ENCODE measurements at regions not wholly inside any gene's neighbourhood (a gene's known extent, or its start where the extent isn't known, plus 50 kb on each side); places are given as distances from the start of the nearest gene placed in this dataset.

GRCh38 chr20:21862259-21862946 lies 156.9 kb downstream of the PAX1 start:
- DNase-seq (ENCODE audit: extremely low read depth in 1 of 11, low read depth in 9 of 11, low spot score in 4 of 11), result peak in 2 of 11 donors; percentile 7 to 18

GRCh38 chr20:21840991-21841390 lies 135.5 kb downstream of the PAX1 start:
- no peak for DNase-seq (ENCODE audit: extremely low read depth in 1 of 11, low read depth in 9 of 11, low spot score in 4 of 11)

- no peak for DNase-seq (ENCODE audit: extremely low read depth in 1 of 11, low read depth in 9 of 11, low spot score in 4 of 11)
Observed at GRCh38 chr20:21839982-21840381, 134.5 kb downstream of the PAX1 start.

GRCh38 chr20:21836346-21836745 lies 130.9 kb downstream of the PAX1 start:
- DNase-seq (ENCODE audit: extremely low read depth in 1 of 11, low read depth in 9 of 11, low spot score in 4 of 11), result no peak

- DNase-seq (ENCODE audit: extremely low read depth in 1 of 11, low read depth in 9 of 11, low spot score in 4 of 11), result no peak
Observed at GRCh38 chr20:21835042-21835441, 129.6 kb downstream of the PAX1 start.

GRCh38 chr20:21832442-21833385 lies 127.2 kb downstream of the PAX1 start:
- DNase-seq (ENCODE audit: extremely low read depth in 1 of 11, low read depth in 9 of 11, low spot score in 4 of 11), result no peak

- peak in 2 of 11 donors; percentile 18 to 28 for DNase-seq (ENCODE audit: extremely low read depth in 1 of 11, low read depth in 9 of 11, low spot score in 4 of 11)
Observed at GRCh38 chr20:21826976-21827375, 121.5 kb downstream of the PAX1 start.

GRCh38 chr20:21821358-21821757 lies 115.9 kb downstream of the PAX1 start:
- no peak for DNase-seq (ENCODE audit: extremely low read depth in 1 of 11, low read depth in 9 of 11, low spot score in 4 of 11)

- DNase-seq (ENCODE audit: extremely low read depth in 1 of 11, low read depth in 9 of 11, low spot score in 4 of 11), result no peak
Observed at GRCh38 chr20:21820688-21821087, 115.2 kb downstream of the PAX1 start.

GRCh38 chr20:21820045-21820444 lies 114.6 kb downstream of the PAX1 start:
- DNase-seq (ENCODE audit: extremely low read depth in 1 of 11, low read depth in 9 of 11, low spot score in 4 of 11), result no peak

GRCh38 chr20:21812379-21812778 lies 106.9 kb downstream of the PAX1 start:
- DNase-seq (ENCODE audit: extremely low read depth in 1 of 11, low read depth in 9 of 11, low spot score in 4 of 11), result no peak

- no peak for DNase-seq (ENCODE audit: extremely low read depth in 1 of 11, low read depth in 9 of 11, low spot score in 4 of 11)
Observed at GRCh38 chr20:21809961-21810523, 104.6 kb downstream of the PAX1 start.

- DNase-seq (ENCODE audit: extremely low read depth in 1 of 11, low read depth in 9 of 11, low spot score in 4 of 11), result peak in 2 of 11 donors; percentile 13 to 18
Observed at GRCh38 chr20:21808863-21809664, 103.6 kb downstream of the PAX1 start.

- no peak for DNase-seq (ENCODE audit: extremely low read depth in 1 of 11, low read depth in 9 of 11, low spot score in 4 of 11)
Observed at GRCh38 chr20:21808139-21808538, 102.7 kb downstream of the PAX1 start.

- no peak for DNase-seq (ENCODE audit: extremely low read depth in 1 of 11, low read depth in 9 of 11, low spot score in 4 of 11)
Observed at GRCh38 chr20:21804802-21805201, 99.3 kb downstream of the PAX1 start.

- DNase-seq (ENCODE audit: extremely low read depth in 1 of 11, low read depth in 9 of 11, low spot score in 4 of 11), result no peak
Observed at GRCh38 chr20:21801193-21801592, 95.7 kb downstream of the PAX1 start.

- no peak for DNase-seq (ENCODE audit: extremely low read depth in 1 of 11, low read depth in 9 of 11, low spot score in 4 of 11)
Observed at GRCh38 chr20:21798384-21798783, 92.9 kb downstream of the PAX1 start.

GRCh38 chr20:21796059-21796458 lies 90.6 kb downstream of the PAX1 start:
- no peak for DNase-seq (ENCODE audit: extremely low read depth in 1 of 11, low read depth in 9 of 11, low spot score in 4 of 11)

- no peak for DNase-seq (ENCODE audit: extremely low read depth in 1 of 11, low read depth in 9 of 11, low spot score in 4 of 11)
Observed at GRCh38 chr20:21788082-21788481, 82.6 kb downstream of the PAX1 start.

All from renal cortex interstitium (tissue), 11 donors.